ENCODE measurements at regions not wholly inside any gene's neighbourhood (a gene's known extent, or its start where the extent isn't known, plus 50 kb on each side); places are given as distances from the start of the nearest gene placed in this dataset.
"Not testable (repeated sequence)": the region's sequence is repeated elsewhere in the genome, so short reads cannot be mapped to it uniquely, and the experiment has no call there.

GRCh38 chr3:105108823-105109222 lies 257.9 kb upstream of the ALCAM start:
- Histone ChIP-seq H3K9me3 (ENCODE audit: control insufficient read depth, low read depth, low read length) (no peaks in the 10 kb centered on the region), H3K27ac (ENCODE audit: low read length) (no peak overlapping the region), H3K4me1 (ENCODE audit: control insufficient read depth, insufficient read depth, low read length) (no peaks in the 10 kb centered on the region), H3K27me3 (ENCODE audit: control insufficient read depth, insufficient read depth, low read length) (no peaks in the 10 kb centered on the region), H3K4me3 (ENCODE audit: low read length) (no peak overlapping the region), H3K36me3 (ENCODE audit: control insufficient read depth, insufficient read depth, low read length) (no peaks in the 10 kb centered on the region)
- no peak for DNase-seq
- no CpG with 5 or more reads among the region's 1 CpG for WGBS (ENCODE audit: insufficient coverage, low lambda C conversion rate)

DNA sequence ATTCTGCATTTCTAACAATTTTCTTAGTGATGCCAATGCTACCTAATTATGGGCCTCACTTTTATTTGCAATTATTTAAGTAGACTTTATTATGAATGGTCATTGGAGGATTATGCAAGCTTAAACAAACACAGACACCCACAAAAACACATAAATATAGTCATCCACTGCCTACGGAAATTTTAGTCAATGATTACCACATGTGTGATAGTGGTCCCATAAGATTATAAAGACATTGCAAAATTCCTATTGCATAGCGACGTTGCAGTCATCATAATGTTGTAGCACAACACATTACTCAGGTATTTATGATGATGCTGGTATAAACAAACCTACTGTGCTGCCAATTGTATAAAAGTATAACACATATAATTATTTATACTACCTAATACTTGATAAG lies 247.8 kb upstream of the ALCAM start:
- no peaks in the 10 kb centered on the region for H3K36me3 ChIP-seq (ENCODE audit: control insufficient read depth, insufficient read depth, low read length)
- no peak overlapping the region for H3K4me3 ChIP-seq (ENCODE audit: low read length)
- H3K27ac ChIP-seq (ENCODE audit: low read length): no peak overlapping the region
- peaks cover 3% of the 10 kb centered on the region for H3K9me3 ChIP-seq (ENCODE audit: control insufficient read depth, low read depth, low read length)
- DNase-seq: no peak
- no peaks in the 10 kb centered on the region for H3K4me1 ChIP-seq (ENCODE audit: control insufficient read depth, insufficient read depth, low read length)
- no peaks in the 10 kb centered on the region for H3K27me3 ChIP-seq (ENCODE audit: control insufficient read depth, insufficient read depth, low read length)
- 20% methylated on average over 1 of the region's 3 CpGs for WGBS (ENCODE audit: insufficient coverage, low lambda C conversion rate)

- peaks cover 3% of the 10 kb centered on the region for H3K9me3 ChIP-seq (ENCODE audit: control insufficient read depth, low read depth, low read length)
- no peak overlapping the region for H3K4me3 ChIP-seq (ENCODE audit: low read length)
- H3K27ac ChIP-seq (ENCODE audit: low read length): no peak overlapping the region
- no peaks in the 10 kb centered on the region for H3K36me3 ChIP-seq (ENCODE audit: control insufficient read depth, insufficient read depth, low read length)
- WGBS (ENCODE audit: insufficient coverage, low lambda C conversion rate): 100% methylated on average over 2 of the region's 4 CpGs
- no peak for DNase-seq
- H3K27me3 ChIP-seq (ENCODE audit: control insufficient read depth, insufficient read depth, low read length): no peaks in the 10 kb centered on the region
- H3K4me1 ChIP-seq (ENCODE audit: control insufficient read depth, insufficient read depth, low read length): no peaks in the 10 kb centered on the region
These were observed 246.8 kb upstream of the ALCAM start for GRCh38 chr3:105119801-105120340.

DNA sequence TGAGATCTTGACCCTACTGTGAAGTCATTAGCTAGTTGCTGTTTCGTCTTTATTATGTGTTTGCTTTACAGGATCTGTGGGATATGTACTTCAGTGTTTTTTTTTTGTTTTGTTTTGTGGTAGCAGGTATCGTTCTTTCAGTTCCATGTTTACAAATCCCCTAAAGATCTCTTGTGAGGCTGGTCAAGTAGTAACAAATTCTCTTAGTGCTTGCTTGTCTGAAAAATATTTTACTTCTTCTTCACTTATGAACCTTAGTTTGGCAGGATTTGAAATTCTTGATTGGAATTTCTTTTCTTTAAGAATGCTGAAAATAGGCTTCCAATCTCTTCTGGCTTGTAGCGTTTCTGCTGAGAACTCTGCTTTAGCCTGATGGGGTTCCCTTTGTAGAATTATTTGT lies 235.8 kb upstream of the ALCAM start:
- H3K4me1 ChIP-seq (ENCODE audit: control insufficient read depth, insufficient read depth, low read length): no peaks in the 10 kb centered on the region
- no peak overlapping the region for H3K27ac ChIP-seq (ENCODE audit: low read length)
- H3K4me3 ChIP-seq (ENCODE audit: low read length): no peak overlapping the region
- no peaks in the 10 kb centered on the region for H3K9me3 ChIP-seq (ENCODE audit: control insufficient read depth, low read depth, low read length)
- no peaks in the 10 kb centered on the region for H3K36me3 ChIP-seq (ENCODE audit: control insufficient read depth, insufficient read depth, low read length)
- 88% methylated on average over 2 of the region's 3 CpGs for WGBS (ENCODE audit: insufficient coverage, low lambda C conversion rate)
- no peaks in the 10 kb centered on the region for H3K27me3 ChIP-seq (ENCODE audit: control insufficient read depth, insufficient read depth, low read length)
- no peak for DNase-seq

DNA sequence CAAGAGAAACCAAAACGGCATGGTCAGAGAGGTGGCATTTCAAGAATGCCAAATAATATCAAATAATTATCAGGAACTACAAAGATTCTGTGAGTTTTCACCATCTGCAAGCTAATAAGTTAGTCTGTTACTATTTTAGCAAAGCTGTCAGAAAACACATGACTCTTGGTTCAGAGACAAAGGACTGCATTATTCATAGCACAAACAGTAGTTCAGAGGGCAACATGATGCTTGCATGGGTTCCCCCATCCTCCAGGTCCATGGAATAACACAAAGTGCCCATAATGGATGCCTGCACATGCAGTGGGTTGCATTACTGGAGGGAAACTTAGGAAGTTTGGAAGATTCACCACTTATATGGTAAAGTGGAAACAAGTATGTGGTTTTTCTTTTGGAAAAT lies 228.8 kb upstream of the ALCAM start:
- H3K9me3 ChIP-seq (ENCODE audit: control insufficient read depth, low read depth, low read length): no peaks in the 10 kb centered on the region
- H3K4me1 ChIP-seq (ENCODE audit: control insufficient read depth, insufficient read depth, low read length): no peaks in the 10 kb centered on the region
- WGBS (ENCODE audit: insufficient coverage, low lambda C conversion rate): 80% methylated on average over 1 of the region's 1 CpG
- no peaks in the 10 kb centered on the region for H3K27me3 ChIP-seq (ENCODE audit: control insufficient read depth, insufficient read depth, low read length)
- H3K27ac ChIP-seq (ENCODE audit: low read length): no peak overlapping the region
- H3K4me3 ChIP-seq (ENCODE audit: low read length): no peak overlapping the region
- H3K36me3 ChIP-seq (ENCODE audit: control insufficient read depth, insufficient read depth, low read length): no peaks in the 10 kb centered on the region
- DNase-seq: no peak

GRCh38 chr3:105139881-105140560 lies 226.7 kb upstream of the ALCAM start:
- H3K27me3 ChIP-seq (ENCODE audit: control insufficient read depth, insufficient read depth, low read length): no peaks in the 10 kb centered on the region
- no peak for DNase-seq
- no peaks in the 10 kb centered on the region for H3K4me1 ChIP-seq (ENCODE audit: control insufficient read depth, insufficient read depth, low read length)
- H3K4me3 ChIP-seq (ENCODE audit: low read length): no peak overlapping the region
- no peaks in the 10 kb centered on the region for H3K36me3 ChIP-seq (ENCODE audit: control insufficient read depth, insufficient read depth, low read length)
- H3K27ac ChIP-seq (ENCODE audit: low read length): no peak overlapping the region
- no peaks in the 10 kb centered on the region for H3K9me3 ChIP-seq (ENCODE audit: control insufficient read depth, low read depth, low read length)
- 100% methylated on average over 4 of the region's 7 CpGs for whole genome bisulfite sequencing (ENCODE audit: insufficient coverage, low lambda C conversion rate)

- Histone ChIP-seq H3K4me3 (ENCODE audit: low read length) (no peak overlapping the region), H3K4me1 (ENCODE audit: control insufficient read depth, insufficient read depth, low read length) (no peaks in the 10 kb centered on the region), H3K27ac (ENCODE audit: low read length) (no peak overlapping the region), H3K27me3 (ENCODE audit: control insufficient read depth, insufficient read depth, low read length) (no peaks in the 10 kb centered on the region), H3K36me3 (ENCODE audit: control insufficient read depth, insufficient read depth, low read length) (no peaks in the 10 kb centered on the region), H3K9me3 (ENCODE audit: control insufficient read depth, low read depth, low read length) (no peaks in the 10 kb centered on the region)
- 80% methylated on average over 1 of the region's 2 CpGs for WGBS (ENCODE audit: insufficient coverage, low lambda C conversion rate)
- no peak for DNase-seq
These were observed 225.8 kb upstream of the ALCAM start for GRCh38 chr3:105140899-105141367.

GRCh38 chr3:105144837-105145236 lies 221.9 kb upstream of the ALCAM start:
- WGBS (ENCODE audit: insufficient coverage, low lambda C conversion rate): no CpG with 5 or more reads among the region's 1 CpG
- Histone ChIP-seq H3K9me3 (ENCODE audit: control insufficient read depth, low read depth, low read length) (no peaks in the 10 kb centered on the region), H3K4me1 (ENCODE audit: control insufficient read depth, insufficient read depth, low read length) (no peaks in the 10 kb centered on the region), H3K27ac (ENCODE audit: low read length) (no peak overlapping the region), H3K4me3 (ENCODE audit: low read length) (no peak overlapping the region), H3K36me3 (ENCODE audit: control insufficient read depth, insufficient read depth, low read length) (no peaks in the 10 kb centered on the region), H3K27me3 (ENCODE audit: control insufficient read depth, insufficient read depth, low read length) (no peaks in the 10 kb centered on the region)
- no peak for DNase-seq

DNA sequence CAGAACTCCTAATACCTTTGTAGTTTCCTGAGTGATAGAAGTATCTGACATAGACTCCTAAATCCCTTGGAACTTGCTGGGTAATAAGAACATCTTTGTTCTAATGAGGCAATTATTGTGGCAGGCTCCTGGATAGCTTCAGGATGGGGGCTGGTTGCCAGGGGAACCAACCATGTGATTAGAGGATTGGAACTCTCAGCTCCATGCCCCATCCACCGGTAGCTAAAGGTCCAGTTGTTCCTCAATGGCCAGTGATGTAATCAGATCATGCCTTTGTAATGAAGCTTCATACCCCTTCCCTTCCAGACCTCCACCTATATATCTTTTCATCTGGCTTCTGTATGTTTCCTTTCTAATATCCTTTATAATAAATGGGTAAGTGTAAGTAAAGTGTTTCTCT lies 221.2 kb upstream of the ALCAM start:
- no peak for DNase-seq
- Histone ChIP-seq H3K27me3 (ENCODE audit: control insufficient read depth, insufficient read depth, low read length) (no peaks in the 10 kb centered on the region), H3K27ac (ENCODE audit: low read length) (no peak overlapping the region), H3K36me3 (ENCODE audit: control insufficient read depth, insufficient read depth, low read length) (no peaks in the 10 kb centered on the region), H3K9me3 (ENCODE audit: control insufficient read depth, low read depth, low read length) (no peaks in the 10 kb centered on the region), H3K4me1 (ENCODE audit: control insufficient read depth, insufficient read depth, low read length) (no peaks in the 10 kb centered on the region), H3K4me3 (ENCODE audit: low read length) (no peak overlapping the region)
- no CpG with 5 or more reads among the region's 1 CpG for WGBS (ENCODE audit: insufficient coverage, low lambda C conversion rate)

DNA sequence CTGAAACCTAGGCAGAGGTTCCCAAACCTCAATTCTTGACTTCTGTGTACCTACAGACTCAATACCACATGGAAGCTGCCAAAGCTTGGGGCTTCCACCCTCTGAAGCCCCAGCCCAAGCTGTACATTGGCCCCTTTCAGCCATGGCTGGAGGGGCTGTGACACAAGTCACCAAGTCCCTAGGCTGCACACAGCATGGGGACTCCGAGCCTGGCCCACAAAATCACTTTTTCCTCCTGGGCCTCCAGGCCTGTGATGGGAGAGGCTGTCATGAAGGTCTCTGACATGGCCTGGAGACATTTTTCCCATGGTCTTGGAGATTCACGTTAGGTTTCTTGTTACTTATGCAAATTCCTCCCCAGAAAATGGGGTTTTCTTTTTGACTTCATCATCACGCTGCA lies 217.5 kb upstream of the ALCAM start:
- not testable (repeated sequence) for H3K4me1 ChIP-seq (ENCODE audit: control insufficient read depth, insufficient read depth, low read length); H3K27ac ChIP-seq (ENCODE audit: low read length); H3K36me3 ChIP-seq (ENCODE audit: control insufficient read depth, insufficient read depth, low read length); DNase-seq; H3K9me3 ChIP-seq (ENCODE audit: control insufficient read depth, low read depth, low read length); H3K4me3 ChIP-seq (ENCODE audit: low read length); H3K27me3 ChIP-seq (ENCODE audit: control insufficient read depth, insufficient read depth, low read length)
- 100% methylated on average over 2 of the region's 3 CpGs for WGBS (ENCODE audit: insufficient coverage, low lambda C conversion rate)

DNA sequence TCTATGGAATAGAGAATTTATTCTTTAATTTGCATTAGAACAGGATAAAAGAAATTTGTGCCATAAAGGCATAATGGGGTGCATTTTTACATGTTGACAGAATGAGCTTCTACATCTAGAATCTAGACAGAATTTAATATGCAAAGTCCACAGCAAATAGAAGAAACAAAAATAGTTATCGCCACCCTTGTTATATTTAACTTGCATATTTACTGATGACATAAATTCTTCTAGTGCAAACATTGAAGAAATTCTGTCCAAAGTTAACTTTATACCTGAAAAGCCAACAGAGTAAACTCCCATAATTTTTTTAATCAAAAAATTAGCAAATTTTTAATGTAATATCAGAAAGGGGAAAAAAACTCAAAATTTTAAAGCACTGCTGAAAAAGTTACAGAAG lies 213.7 kb upstream of the ALCAM start:
- Histone ChIP-seq H3K27ac (ENCODE audit: low read length) (no peak overlapping the region), H3K36me3 (ENCODE audit: control insufficient read depth, insufficient read depth, low read length) (no peaks in the 10 kb centered on the region), H3K27me3 (ENCODE audit: control insufficient read depth, insufficient read depth, low read length) (no peaks in the 10 kb centered on the region), H3K9me3 (ENCODE audit: control insufficient read depth, low read depth, low read length) (no peaks in the 10 kb centered on the region), H3K4me1 (ENCODE audit: control insufficient read depth, insufficient read depth, low read length) (no peaks in the 10 kb centered on the region), H3K4me3 (ENCODE audit: low read length) (no peak overlapping the region)
- no peak for DNase-seq
- WGBS (ENCODE audit: insufficient coverage, low lambda C conversion rate): no CpG with 5 or more reads among the region's 1 CpG
